Thymus (tissue), 11 donors: ENCODE measurements at regions not wholly inside any gene's neighbourhood (a gene's known extent, or its start where the extent isn't known, plus 50 kb on each side); places are given as distances from the start of the nearest gene placed in this dataset.
"Not testable (repeated sequence)": the region's sequence is repeated elsewhere in the genome, so short reads cannot be mapped to it uniquely, and the experiment has no call there.

Experiments
- DNase-seq, 9 donors: peaks; one replicate each; pipeline ENCODE4 v3.0.0-alpha.2; 2013; ENCODE audit warnings: low spot score in 9 of 9, low read depth in 6 of 9, missing footprints in 1 of 9
- H3K27ac ChIP-seq, 2 donors: one replicate each; pipeline ENCODE4 v1.5.1; 2013; ENCODE audit warnings: control low read depth in 1 of 2, low read depth in 1 of 2, low read length in 1 of 2, mild to moderate bottlenecking in 1 of 2, moderate library complexity in 1 of 2
- H3K27me3 ChIP-seq, 2 donors: one replicate each; pipeline ENCODE4 v1.5.1; 2013; ENCODE audit warnings: low read length in 1 of 2; ENCODE audit not compliant: control insufficient read depth in 2 of 2, insufficient read depth in 1 of 2
- H3K36me3 ChIP-seq, 2 donors: one replicate each; pipeline ENCODE4 v1.5.1; 2013; ENCODE audit warnings: low read length in 1 of 2, mild to moderate bottlenecking in 1 of 2, moderate library complexity in 1 of 2; ENCODE audit not compliant: control insufficient read depth in 2 of 2, insufficient read depth in 2 of 2
- H3K4me1 ChIP-seq, 2 donors: one replicate each; pipeline ENCODE4 v1.5.1; 2013; ENCODE audit warnings: low read length in 2 of 2; ENCODE audit not compliant: control insufficient read depth in 2 of 2, insufficient read depth in 2 of 2
- H3K4me3 ChIP-seq, 2 donors: one replicate each; pipeline ENCODE4 v1.5.1; 2013; ENCODE audit warnings: low read length in 2 of 2, control low read depth in 1 of 2, mild to moderate bottlenecking in 1 of 2
- H3K9me3 ChIP-seq, 2 donors: one replicate each; pipeline ENCODE4 v1.5.1; 2013; ENCODE audit warnings: low read length in 1 of 2, mild to moderate bottlenecking in 1 of 2; ENCODE audit not compliant: control insufficient read depth in 2 of 2, insufficient read depth in 1 of 2
- WGBS: extraction: QIAGEN DNeasy Blood & Tissue Kit; methylation state at CpG from one replicate; pipeline ENCODE4 v1.1.7; 2013; 5-methylcytosine and 5-hydroxymethylcytosine counted together
- donor health status: healthy.

DNA sequence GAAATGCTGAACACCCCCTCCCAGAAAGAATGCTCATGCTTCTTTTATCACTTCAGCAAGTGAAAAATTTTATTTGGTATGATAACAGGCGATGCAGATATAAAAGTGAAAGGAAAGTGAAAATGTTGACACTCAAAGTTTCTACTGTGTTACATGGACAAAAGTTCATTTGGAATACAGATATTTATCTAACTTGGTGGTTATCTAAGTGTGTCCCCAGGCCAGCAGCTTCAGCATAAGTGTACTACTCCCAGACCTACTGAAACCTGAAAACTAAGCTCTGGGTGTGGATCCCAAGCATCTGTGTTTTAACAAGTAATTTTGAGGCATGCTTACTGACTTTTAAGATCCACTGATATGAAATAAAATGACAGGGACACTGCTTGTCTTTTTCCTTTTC, 157.1 kb upstream of the BCHE start:
- Histone ChIP-seq H3K36me3 (no peaks in the 10 kb centered on the region), H3K4me1 (no peaks in the 10 kb centered on the region), H3K4me3 (no peak overlapping the region), H3K27me3 (no peaks in the 10 kb centered on the region), H3K9me3 (no peaks in the 10 kb centered on the region), H3K27ac (no peak overlapping the region)
- WGBS: 96% methylated on average over 1 of the region's 1 CpG
- DNase-seq: no peak

DNA sequence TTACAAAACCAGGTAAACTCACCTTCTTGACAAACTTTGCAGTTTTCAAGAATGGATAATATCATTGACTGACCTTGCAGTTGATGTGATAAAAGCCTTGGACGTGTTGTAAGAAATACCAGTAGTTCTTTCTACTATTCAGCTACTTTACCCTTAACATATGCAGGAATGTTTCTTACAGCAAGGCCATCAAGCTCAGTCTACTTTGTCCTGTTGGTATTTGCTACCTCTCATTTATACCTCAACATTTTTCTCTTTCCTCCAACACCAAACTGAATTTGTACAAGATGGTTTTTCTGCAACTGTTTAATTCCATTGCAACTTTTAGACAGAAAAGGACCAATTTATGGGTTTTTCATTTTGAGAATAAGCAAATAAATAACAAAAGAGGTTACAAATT, 147.4 kb upstream of the BCHE start:
- Histone ChIP-seq H3K4me1 (no peaks in the 10 kb centered on the region), H3K27ac (no peak overlapping the region), H3K4me3 (no peak overlapping the region), H3K36me3 (no peaks in the 10 kb centered on the region), H3K27me3 (no peaks in the 10 kb centered on the region), H3K9me3 (no peaks in the 10 kb centered on the region)
- 93% methylated on average over 1 of the region's 1 CpG for whole genome bisulfite sequencing
- no peak for DNase-seq

DNA sequence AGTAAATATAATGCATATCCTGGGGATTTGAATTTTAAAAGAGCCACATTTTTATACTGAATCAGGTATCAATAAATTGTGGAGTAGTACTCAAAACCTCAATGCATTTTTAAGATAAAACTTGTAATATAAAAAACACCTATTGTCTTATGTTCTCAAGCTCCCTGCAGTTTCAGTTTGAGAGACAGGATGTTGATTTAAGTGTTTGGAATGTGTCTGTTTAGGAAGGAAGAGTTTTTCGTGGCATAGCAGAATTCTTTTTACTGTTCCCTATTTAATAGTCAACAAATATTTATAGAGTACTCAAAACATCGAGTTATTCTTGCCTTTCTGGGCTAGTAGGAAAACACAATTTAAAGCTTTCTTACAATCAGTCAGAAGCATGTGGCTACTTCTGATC, 146.1 kb upstream of the BCHE start:
- DNase-seq: no peak
- H3K4me3 ChIP-seq: no peak overlapping the region
- WGBS: 37% methylated on average over 2 of the region's 2 CpGs
- no peaks in the 10 kb centered on the region for H3K4me1 ChIP-seq
- peaks cover 0 to 4% of the 10 kb centered on the region in 2 donors for H3K9me3 ChIP-seq
- H3K27ac ChIP-seq: no peak overlapping the region
- H3K27me3 ChIP-seq: no peaks in the 10 kb centered on the region
- H3K36me3 ChIP-seq: no peaks in the 10 kb centered on the region

DNA sequence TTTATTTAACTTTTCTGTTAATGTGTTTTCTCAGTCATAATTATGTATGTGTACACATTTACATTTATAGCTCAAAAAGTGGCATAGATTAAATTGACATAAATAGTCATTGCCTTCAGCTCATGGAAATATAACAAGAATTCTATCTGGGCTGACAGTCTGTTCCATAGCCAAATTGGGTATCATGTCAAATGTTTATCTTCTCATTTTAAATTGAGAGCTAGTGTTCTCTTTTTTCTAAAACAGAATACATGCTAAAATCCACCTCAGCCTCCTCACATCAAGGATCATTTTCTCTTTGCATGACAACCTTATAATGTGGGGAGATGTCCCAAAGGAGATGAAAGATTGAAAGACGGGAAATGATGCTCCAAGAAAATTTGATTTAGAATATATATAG, 144.1 kb upstream of the BCHE start:
- no peak for DNase-seq
- peaks cover 0 to 4% of the 10 kb centered on the region in 2 donors for H3K9me3 ChIP-seq
- no peaks in the 10 kb centered on the region for H3K36me3 ChIP-seq
- 94% methylated on average over 1 of the region's 1 CpG for WGBS
- H3K27ac ChIP-seq: no peak overlapping the region
- no peaks in the 10 kb centered on the region for H3K27me3 ChIP-seq
- H3K4me3 ChIP-seq: no peak overlapping the region
- no peaks in the 10 kb centered on the region for H3K4me1 ChIP-seq

DNA sequence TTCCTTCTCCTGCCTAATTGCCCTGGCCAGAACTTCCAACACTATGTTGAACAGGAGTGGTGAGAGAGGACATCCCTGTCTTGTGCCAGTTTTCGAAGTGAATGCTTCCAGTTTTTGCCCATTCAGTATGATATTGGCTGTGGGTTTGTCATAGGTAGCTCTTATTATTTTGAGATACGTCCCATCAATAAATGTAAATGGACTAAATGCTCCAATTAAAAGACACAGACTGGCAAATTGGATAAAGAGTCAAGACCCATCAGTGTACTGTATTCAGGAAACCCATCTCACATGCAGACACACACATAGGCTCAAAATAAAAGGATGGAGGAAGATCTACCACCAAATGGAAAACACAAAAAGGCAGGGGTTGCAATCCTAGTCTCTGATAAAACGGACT, 123.6 kb upstream of the BCHE start:
- H3K9me3 ChIP-seq, H3K27me3 ChIP-seq, H3K27ac ChIP-seq, H3K4me1 ChIP-seq, H3K36me3 ChIP-seq, H3K4me3 ChIP-seq, DNase-seq: not testable (repeated sequence)
- 88% methylated on average over 3 of the region's 3 CpGs for WGBS

DNA sequence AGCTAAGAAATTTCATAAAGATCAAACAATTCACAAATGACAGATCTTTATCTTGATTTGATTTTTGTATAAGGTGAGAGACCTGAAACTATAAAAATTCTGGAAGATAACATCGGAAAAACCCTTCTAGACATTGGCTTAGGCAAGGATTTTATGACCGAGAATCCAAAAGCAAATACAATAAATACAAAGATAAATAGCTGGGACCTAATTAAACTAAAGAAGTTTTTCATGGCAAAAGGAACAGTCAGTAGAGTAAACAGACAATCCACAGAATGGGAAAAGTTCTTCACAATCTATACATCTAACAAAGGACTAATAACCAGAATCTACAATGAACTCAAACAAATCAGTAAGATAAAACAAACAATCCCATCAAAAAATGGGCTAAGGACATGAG, 116.9 kb upstream of the BCHE start:
- DNase-seq: no peak
- Histone ChIP-seq H3K27me3 (no peaks in the 10 kb centered on the region), H3K4me1 (no peaks in the 10 kb centered on the region), H3K4me3 (no peak overlapping the region), H3K36me3 (no peaks in the 10 kb centered on the region), H3K27ac (no peak overlapping the region), H3K9me3 (no peaks in the 10 kb centered on the region)
- 97% methylated on average over 2 of the region's 2 CpGs for WGBS

DNA sequence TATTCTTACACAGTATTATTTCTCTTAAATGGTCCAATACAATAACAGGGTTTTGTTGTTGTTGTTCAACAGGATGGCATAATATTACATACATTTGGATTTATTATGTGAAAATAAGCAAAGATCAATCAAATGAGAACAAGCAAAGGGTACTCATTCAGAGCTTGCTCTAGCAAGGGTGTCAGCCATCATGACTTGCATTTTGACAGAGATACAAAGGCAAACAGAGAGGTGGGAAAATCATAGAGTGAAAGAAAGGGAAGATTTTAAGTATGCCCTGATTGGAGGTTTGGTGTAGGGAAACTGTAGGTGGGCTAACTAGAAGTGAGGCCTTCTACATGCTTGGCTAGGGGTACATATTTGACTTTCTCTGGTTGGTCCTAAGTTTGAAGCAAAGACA, 109.1 kb upstream of the BCHE start:
- no peak overlapping the region for H3K27ac ChIP-seq
- no peaks in the 10 kb centered on the region for H3K36me3 ChIP-seq
- no peaks in the 10 kb centered on the region for H3K27me3 ChIP-seq
- no peak for DNase-seq
- no peak overlapping the region for H3K4me3 ChIP-seq
- no peaks in the 10 kb centered on the region for H3K9me3 ChIP-seq
- no peaks in the 10 kb centered on the region for H3K4me1 ChIP-seq

DNA sequence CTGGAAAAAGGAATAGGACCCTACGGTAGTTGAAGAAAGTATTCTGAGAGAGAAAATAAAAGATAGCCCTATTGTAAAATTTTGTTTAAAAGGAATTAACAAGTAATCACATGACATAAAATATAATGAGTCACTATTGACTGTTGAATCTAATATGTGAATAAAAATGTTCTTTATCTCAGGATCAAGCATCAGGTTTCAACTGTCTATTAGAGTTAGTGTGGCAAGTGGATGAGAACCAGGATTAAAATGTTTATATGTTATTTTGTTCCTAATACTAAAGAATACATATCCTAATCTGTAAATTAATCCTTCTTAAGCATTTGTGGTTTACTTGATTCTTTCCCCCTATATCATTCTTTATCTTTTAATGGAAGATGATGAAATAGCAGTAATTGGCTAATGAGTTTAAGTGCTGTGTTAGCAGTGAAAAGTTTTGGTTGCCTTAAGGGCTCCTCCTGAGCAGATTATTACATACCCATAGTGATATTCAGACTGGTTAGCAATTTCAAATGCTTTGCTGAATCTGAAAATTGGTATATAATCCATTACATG, 101.8 kb upstream of the BCHE start:
- WGBS: 98% methylated on average over 1 of the region's 1 CpG

DNA sequence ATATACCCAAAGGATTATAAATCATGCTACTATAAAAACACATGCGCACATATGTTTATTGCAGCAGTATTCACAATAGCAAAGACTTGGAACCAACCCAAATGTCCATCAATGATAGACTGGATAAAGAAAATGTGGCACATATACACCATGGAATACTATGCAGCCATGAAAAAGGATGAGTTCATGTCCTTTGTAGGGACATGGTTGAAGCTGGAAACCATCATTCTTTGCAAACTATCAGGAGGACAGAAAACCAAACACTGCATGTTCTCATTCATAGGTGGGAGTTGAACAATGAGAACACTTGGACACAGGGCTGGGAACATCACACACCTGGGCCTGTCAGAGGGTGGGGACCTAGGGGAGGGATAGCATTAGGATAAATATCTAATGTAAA, 98.9 kb upstream of the BCHE start:
- H3K27me3 ChIP-seq, H3K4me3 ChIP-seq, DNase-seq, H3K27ac ChIP-seq, H3K9me3 ChIP-seq, H3K36me3 ChIP-seq, H3K4me1 ChIP-seq: not testable (repeated sequence)
- 96% methylated on average over 1 of the region's 1 CpG for WGBS

More for the DNA sequence above, 101.8 kb upstream of the BCHE start:
- Histone ChIP-seq H3K27ac (no peak overlapping the region), H3K36me3 (no peaks in the 10 kb centered on the region), H3K9me3 (no peaks in the 10 kb centered on the region), H3K4me3 (no peak overlapping the region), H3K27me3 (no peaks in the 10 kb centered on the region), H3K4me1 (no peaks in the 10 kb centered on the region)
- no peak for DNase-seq

DNA sequence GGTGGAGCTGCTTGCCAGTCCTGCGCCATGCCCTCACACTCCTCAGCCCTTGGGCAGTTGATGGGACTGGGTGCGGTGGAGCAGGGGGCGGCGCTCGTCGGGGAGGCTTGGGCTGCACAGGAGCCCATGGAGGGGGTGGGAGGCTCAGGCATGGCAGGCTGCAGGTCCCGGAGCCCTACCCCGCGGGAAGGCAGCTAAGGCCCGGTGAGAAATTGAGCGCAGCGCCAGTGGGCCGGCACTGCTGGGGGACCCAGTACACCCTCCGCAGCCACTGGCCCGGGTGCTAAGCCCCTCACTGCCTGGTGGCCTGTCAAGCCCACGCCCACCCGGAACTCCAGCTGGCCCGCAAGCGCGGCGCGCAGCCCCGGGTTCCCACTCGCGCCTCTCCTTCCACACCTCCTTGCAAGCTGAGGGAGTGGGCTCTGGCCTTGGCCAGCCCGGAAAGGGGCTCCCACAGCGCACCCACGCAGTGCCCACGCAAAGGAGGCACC, 87.1 kb upstream of the BCHE start:
- WGBS: 95% methylated on average over 29 of the region's 29 CpGs
- not testable (repeated sequence) for H3K27me3 ChIP-seq, H3K4me1 ChIP-seq, DNase-seq, H3K27ac ChIP-seq, H3K4me3 ChIP-seq, H3K36me3 ChIP-seq
- peaks cover 0 to 16% of the 10 kb centered on the region in 2 donors for H3K9me3 ChIP-seq
